ENCODE measurements at regions not wholly inside any gene's neighbourhood (a gene's known extent, or its start where the extent isn't known, plus 50 kb on each side); places are given as distances from the start of the nearest gene placed in this dataset.

DNA sequence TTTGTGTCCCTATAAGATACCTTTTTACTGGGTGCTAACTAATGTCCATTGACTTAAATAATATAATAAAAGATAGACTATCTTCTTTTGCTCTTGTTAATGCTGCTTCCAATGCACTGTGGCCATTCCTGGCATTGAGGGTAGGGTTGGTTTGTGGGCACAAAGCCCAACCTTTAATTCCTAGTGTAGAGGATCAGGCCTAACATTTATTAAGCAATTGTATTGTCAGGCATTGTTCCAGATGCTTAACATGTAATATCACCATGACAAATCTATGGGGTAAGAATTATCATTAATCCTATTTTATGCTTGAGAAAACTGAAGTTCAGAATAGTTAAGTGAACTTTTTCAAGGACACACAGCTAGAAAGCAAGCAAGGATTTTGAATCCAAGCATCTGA lies 60.4 kb upstream of the GPBP1 start:
- DNase-seq (ENCODE audit: low spot score) = no peak
- Mint-ChIP-seq H3K4me1 (peaks cover 3% of the 10 kb centered on the region), H3K27me3 (ENCODE audit: insufficient read depth, low read depth) (peaks cover 2% of the 10 kb centered on the region), H3K27ac (no peak overlapping the region), H3K4me3 (no peak overlapping the region), H3K9me3 (no peaks in the 10 kb centered on the region), H3K36me3 (no peaks in the 10 kb centered on the region)
- H3F3A ChIP-seq (ENCODE audit: low read depth) = no peaks in the 10 kb centered on the region
- no peaks in the 10 kb centered on the region for H3K9me3 ChIP-seq (ENCODE audit: low read depth)
- no peaks in the 10 kb centered on the region for H3K27me3 ChIP-seq
- H4K20me1 ChIP-seq (ENCODE audit: low read depth) = no peaks in the 10 kb centered on the region
- H2AFZ ChIP-seq (replicated peaks) = no peak overlapping the region
- H3K4me3 ChIP-seq = no peak overlapping the region
- H3K4me2 ChIP-seq = no peak overlapping the region
- TF ChIP-seq CTCF (IDR thresholded peaks at IDR 0.05) (no peak), EZH2 (IDR thresholded peaks at IDR 0.05) (no peak), EZH2phosphoT487 (IDR thresholded peaks at IDR 0.05) (no peak)
- H3K4me1 ChIP-seq = no peaks in the 10 kb centered on the region
- H3K36me3 ChIP-seq = no peaks in the 10 kb centered on the region
- no peak overlapping the region for H3K27ac ChIP-seq
- no peaks in the 10 kb centered on the region for H3K79me2 ChIP-seq (ENCODE audit: low read depth)
- no peak overlapping the region for H3K9ac ChIP-seq

GRCh38 chr5:57117596-57117995 lies 56.3 kb upstream of the GPBP1 start:
- DNase-seq (ENCODE audit: low spot score) = no peak
- Mint-ChIP-seq H3K9me3 (peaks cover 6% of the 10 kb centered on the region), H3K27ac (no peak overlapping the region), H3K4me3 (no peak overlapping the region), H3K27me3 (ENCODE audit: insufficient read depth, low read depth) (peaks cover 2% of the 10 kb centered on the region), H3K36me3 (no peaks in the 10 kb centered on the region), H3K4me1 (peaks cover 3% of the 10 kb centered on the region)
- Histone ChIP-seq H3K36me3 (no peaks in the 10 kb centered on the region), H3K9me3 (ENCODE audit: low read depth) (no peaks in the 10 kb centered on the region), H4K20me1 (ENCODE audit: low read depth) (no peaks in the 10 kb centered on the region), H3K4me1 (no peaks in the 10 kb centered on the region), H3K27me3 (no peaks in the 10 kb centered on the region), H3K9ac (no peak overlapping the region), H3K4me3 (no peak overlapping the region), H3K79me2 (ENCODE audit: low read depth) (no peaks in the 10 kb centered on the region), H3K4me2 (no peak overlapping the region), H2AFZ (replicated peaks) (no peak overlapping the region), H3F3A (ENCODE audit: low read depth) (no peaks in the 10 kb centered on the region), H3K27ac (no peak overlapping the region)
- TF ChIP-seq CTCF (IDR thresholded peaks at IDR 0.05) = no peak
- TF ChIP-seq EZH2phosphoT487 (IDR thresholded peaks at IDR 0.05) = no peak
- TF ChIP-seq EZH2 (IDR thresholded peaks at IDR 0.05) = no peak

GRCh38 chr5:57119031-57119430 lies 54.8 kb upstream of the GPBP1 start:
- Histone ChIP-seq H3K27ac (no peak overlapping the region), H4K20me1 (ENCODE audit: low read depth) (no peaks in the 10 kb centered on the region), H3K4me2 (no peak overlapping the region), H3K27me3 (no peaks in the 10 kb centered on the region), H3K4me1 (no peaks in the 10 kb centered on the region), H3K36me3 (no peaks in the 10 kb centered on the region), H2AFZ (replicated peaks) (no peak overlapping the region), H3K4me3 (no peak overlapping the region), H3K9ac (no peak overlapping the region), H3K9me3 (ENCODE audit: low read depth) (no peaks in the 10 kb centered on the region), H3F3A (ENCODE audit: low read depth) (no peaks in the 10 kb centered on the region), H3K79me2 (ENCODE audit: low read depth) (no peaks in the 10 kb centered on the region)
- no peak overlapping the region for H3K27ac Mint-ChIP-seq
- DNase-seq (ENCODE audit: low spot score) = no peak
- peaks cover 2% of the 10 kb centered on the region for H3K27me3 Mint-ChIP-seq (ENCODE audit: insufficient read depth, low read depth)
- H3K4me1 Mint-ChIP-seq = no peaks in the 10 kb centered on the region
- peaks cover 10% of the 10 kb centered on the region for H3K9me3 Mint-ChIP-seq
- no peak for TF ChIP-seq EZH2phosphoT487 (IDR thresholded peaks at IDR 0.05)
- TF ChIP-seq EZH2 (IDR thresholded peaks at IDR 0.05) = no peak
- no peak for TF ChIP-seq CTCF (IDR thresholded peaks at IDR 0.05)
- no peaks in the 10 kb centered on the region for H3K36me3 Mint-ChIP-seq
- no peak overlapping the region for H3K4me3 Mint-ChIP-seq

DNA sequence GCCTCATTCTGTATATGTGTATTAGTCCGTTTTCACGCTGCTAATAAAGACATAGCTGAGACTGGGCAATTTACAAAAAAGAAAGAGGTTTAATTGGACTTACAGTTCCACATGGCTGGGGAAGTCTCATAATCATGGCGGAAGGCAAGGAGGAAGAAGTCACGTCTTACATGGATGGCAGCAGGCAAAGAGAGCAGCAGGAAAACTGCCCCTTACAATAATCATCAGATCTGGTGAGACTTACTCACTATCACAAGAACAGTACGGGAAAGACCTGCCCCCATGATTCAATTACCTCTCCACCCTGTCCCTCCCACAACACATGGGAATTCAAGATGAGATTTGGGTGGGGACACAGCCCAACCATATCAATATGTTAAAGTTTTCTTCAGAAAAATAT lies 49.8 kb upstream of the GPBP1 start:
- no peaks in the 10 kb centered on the region for H3K79me2 ChIP-seq (ENCODE audit: low read depth)
- Mint-ChIP-seq H3K27ac (no peak overlapping the region), H3K9me3 (peaks cover 10% of the 10 kb centered on the region), H3K4me3 (no peak overlapping the region), H3K36me3 (no peaks in the 10 kb centered on the region), H3K27me3 (ENCODE audit: insufficient read depth, low read depth) (no peaks in the 10 kb centered on the region), H3K4me1 (no peaks in the 10 kb centered on the region)
- no peaks in the 10 kb centered on the region for H3K4me1 ChIP-seq
- no peaks in the 10 kb centered on the region for H3F3A ChIP-seq (ENCODE audit: low read depth)
- no peak for DNase-seq (ENCODE audit: low spot score)
- H3K9ac ChIP-seq = no peak overlapping the region
- H3K27me3 ChIP-seq = no peaks in the 10 kb centered on the region
- no peak overlapping the region for H3K4me2 ChIP-seq
- no peaks in the 10 kb centered on the region for H4K20me1 ChIP-seq (ENCODE audit: low read depth)
- no peak overlapping the region for H2AFZ ChIP-seq (replicated peaks)
- no peaks in the 10 kb centered on the region for H3K9me3 ChIP-seq (ENCODE audit: low read depth)
- no peaks in the 10 kb centered on the region for H3K36me3 ChIP-seq
- TF ChIP-seq CTCF (IDR thresholded peaks at IDR 0.05) (no peak), EZH2 (IDR thresholded peaks at IDR 0.05) (no peak), EZH2phosphoT487 (IDR thresholded peaks at IDR 0.05) (no peak)
- H3K27ac ChIP-seq = no peak overlapping the region
- H3K4me3 ChIP-seq = no peak overlapping the region
